SK-N-SH treated with all-trans-retinoic acid at 6 μM for 48 hours (cell line): ENCODE measurements at regions not wholly inside any gene's neighbourhood (a gene's known extent, or its start where the extent isn't known, plus 50 kb on each side); places are given as distances from the start of the nearest gene placed in this dataset.

ENCODE experiments used
- BACH2 ChIP-seq: fragments of 250-450 bp; sonication (Bioruptor Pico); IDR thresholded peaks from 2 replicates; pipeline ENCODE4 v1.9.0; 2021; ENCODE audit warnings: mild to moderate bottlenecking, borderline replicate concordance
- RARB ChIP-seq: fragments of 250-450 bp; sonication (Bioruptor Pico); IDR thresholded peaks from 2 replicates; pipeline ENCODE4 v1.8.0; 2021; ENCODE audit warnings: mild to moderate bottlenecking, moderate library complexity
- TCF4 ChIP-seq: fragments of 250-450 bp; sonication (Bioruptor Pico); IDR thresholded peaks from 2 replicates; pipeline ENCODE4 v1.8.0; 2021; ENCODE audit warnings: mild to moderate bottlenecking, moderate library complexity, borderline replicate concordance
- ZC3H10 ChIP-seq: fragments of 250-450 bp; sonication (Bioruptor Pico); IDR thresholded peaks from 2 replicates; pipeline ENCODE4 v1.5.1; 2021; ENCODE audit warnings: mild to moderate bottlenecking, moderate library complexity
- ZFP3 ChIP-seq: fragments of 250-450 bp; sonication (Bioruptor Pico); IDR thresholded peaks from 2 replicates; pipeline ENCODE4 v1.5.0; 2020; ENCODE audit warnings: mild to moderate bottlenecking, moderate library complexity

GRCh38 chr2:118737684-118738083, 109.8 kb downstream of the EN1 start:
- TF ChIP-seq RARB (CRISPR knock-in tag), result no peak
- no peak for TF ChIP-seq ZC3H10 (CRISPR knock-in tag)
- TF ChIP-seq BACH2 (CRISPR knock-in tag), result no peak
- TF ChIP-seq TCF4 (CRISPR knock-in tag), result no peak
- TF ChIP-seq ZFP3 (CRISPR knock-in tag), result no peak
